Neural cell (in vitro differentiated cells): ENCODE measurements at regions not wholly inside any gene's neighbourhood (a gene's known extent, or its start where the extent isn't known, plus 50 kb on each side); places are given as distances from the start of the nearest gene placed in this dataset.

Experiments
- H2AFZ ChIP-seq: fragments of 200-600, 300-800 bp; sonication (generic), shearing (Covaris generic); 2 replicates; pipeline ENCODE4 v1.6.0; 2014; ENCODE audit warnings: low read depth, mild to moderate bottlenecking, antibody characterized with exemption, low read length, moderate library complexity
- H3F3A ChIP-seq: fragments of 200-600 bp; shearing (Covaris generic); 2 replicates; pipeline ENCODE4 v1.6.1; 2016; ENCODE audit warnings: mild to moderate bottlenecking, moderate library complexity, mixed read lengths, antibody characterized with exemption, low read length; ENCODE audit not compliant: insufficient read depth, poor library complexity, severe bottlenecking
- H3K27ac ChIP-seq: fragments of 200-600, 300-800 bp; sonication (generic), shearing (Covaris generic); 2 replicates; pipeline ENCODE4 v1.5.1; 2014; ENCODE audit warnings: mild to moderate bottlenecking, low read length, moderate library complexity
- H3K27me3 ChIP-seq: fragments of 300-800, 200-600 bp; sonication (generic), shearing (Covaris generic); 2 replicates; pipeline ENCODE4 v1.6.0; 2014; ENCODE audit warnings: mild to moderate bottlenecking, low read depth, low read length, moderate library complexity; ENCODE audit not compliant: insufficient read depth
- H3K36me3 ChIP-seq: fragments of 300-800, 200-600 bp; sonication (generic), shearing (Covaris generic); 2 replicates; pipeline ENCODE4 v1.5.1; 2014; ENCODE audit warnings: mild to moderate bottlenecking, antibody characterized with exemption, low read length, moderate library complexity; ENCODE audit not compliant: insufficient read depth
- H3K4me2 ChIP-seq: fragments of 300-800, 200-600 bp; sonication (generic), shearing (Covaris generic); 2 replicates; pipeline ENCODE4 v1.6.0; 2014; ENCODE audit warnings: mild to moderate bottlenecking, low read length
- H3K4me3 ChIP-seq: fragments of 300-800, 200-600 bp; sonication (generic), shearing (Covaris generic); 2 replicates; pipeline ENCODE4 v1.5.1; 2014; ENCODE audit warnings: mild to moderate bottlenecking, low read length, moderate library complexity
- H3K79me2 ChIP-seq: fragments of 200-600 bp; shearing (Covaris generic); replicated peaks from 2 replicates; pipeline ENCODE4 v1.6.0; 2014; ENCODE audit warnings: mild to moderate bottlenecking, low read length, moderate library complexity; ENCODE audit not compliant: insufficient read depth
- H3K9ac ChIP-seq: fragments of 300-800, 200-600 bp; sonication (generic), shearing (Covaris generic); 2 replicates; pipeline ENCODE4 v1.6.1; 2016; ENCODE audit warnings: mild to moderate bottlenecking, low read length, mixed read lengths
- H3K9me2 ChIP-seq: fragments of 200-600 bp; shearing (Covaris generic); 2 replicates; pipeline ENCODE4 v1.6.1; 2016; ENCODE audit warnings: mild to moderate bottlenecking, low read length, mixed read lengths; ENCODE audit not compliant: insufficient read depth
- H3K9me3 ChIP-seq: fragments of 200-600, 300-800 bp; sonication (generic), shearing (Covaris generic); 2 replicates; pipeline ENCODE4 v1.6.1; 2016; ENCODE audit warnings: mild to moderate bottlenecking, mixed run types, low read length, moderate library complexity, mixed read lengths
- H4K20me1 ChIP-seq: fragments of 200-600 bp; shearing (Covaris generic); 2 replicates; pipeline ENCODE4 v1.6.1; 2016; ENCODE audit warnings: mild to moderate bottlenecking, mixed run types; ENCODE audit not compliant: insufficient read depth
- EP300 ChIP-seq: fragments of 450-650 bp; conservative IDR thresholded peaks from 2 replicates; pipeline ENCODE4 v1.6.1; 2014; ENCODE audit warnings: antibody characterized with exemption, mild to moderate bottlenecking, moderate library complexity; ENCODE audit not compliant: poor library complexity, severe bottlenecking
- EZH2 ChIP-seq: fragments of 200-600, 300-800 bp; shearing (Covaris generic), sonication (generic); IDR thresholded peaks from 2 replicates; pipeline ENCODE4 v1.6.1; 2014; ENCODE audit warnings: antibody characterized with exemption, low read length, borderline replicate concordance, mild to moderate bottlenecking; ENCODE audit not compliant: insufficient read depth, poor library complexity, severe bottlenecking
- MXI1 ChIP-seq: fragments of 450-650 bp; conservative IDR thresholded peaks from 2 replicates; pipeline ENCODE4 v1.6.1; 2014; ENCODE audit warnings: antibody characterized with exemption, mild to moderate bottlenecking; ENCODE audit not compliant: poor library complexity, severe bottlenecking
- POLR2AphosphoS5 ChIP-seq: IDR thresholded peaks from 2 replicates; pipeline ENCODE4 v1.6.1; 2012
- RAD21 ChIP-seq: fragments of 450-650 bp; conservative IDR thresholded peaks from 2 replicates; pipeline ENCODE4 v1.6.1; 2014; ENCODE audit warnings: antibody characterized with exemption, mild to moderate bottlenecking, moderate library complexity
- SMC3 ChIP-seq: fragments of 450-650 bp; conservative IDR thresholded peaks from 2 replicates; pipeline ENCODE4 v1.6.1; 2014; ENCODE audit warnings: antibody characterized with exemption, mild to moderate bottlenecking, moderate library complexity; ENCODE audit not compliant: poor library complexity
- TAF1 ChIP-seq: IDR thresholded peaks from 2 replicates; pipeline ENCODE4 v1.6.1; 2012; ENCODE audit warnings: low read depth
- TF ChIP-seq, protein P1 (sequence below): IDR thresholded peaks from 2 replicates; pipeline ENCODE4 v1.6.1; 2012; ENCODE audit warnings: borderline replicate concordance
- TF ChIP-seq, protein P2 (sequence below): fragments of 450-650 bp; IDR thresholded peaks from 2 replicates; pipeline ENCODE4 v1.5.1; 2014; ENCODE audit warnings: antibody characterized with exemption, mild to moderate bottlenecking, moderate library complexity; ENCODE audit not compliant: poor library complexity, severe bottlenecking

DNA sequence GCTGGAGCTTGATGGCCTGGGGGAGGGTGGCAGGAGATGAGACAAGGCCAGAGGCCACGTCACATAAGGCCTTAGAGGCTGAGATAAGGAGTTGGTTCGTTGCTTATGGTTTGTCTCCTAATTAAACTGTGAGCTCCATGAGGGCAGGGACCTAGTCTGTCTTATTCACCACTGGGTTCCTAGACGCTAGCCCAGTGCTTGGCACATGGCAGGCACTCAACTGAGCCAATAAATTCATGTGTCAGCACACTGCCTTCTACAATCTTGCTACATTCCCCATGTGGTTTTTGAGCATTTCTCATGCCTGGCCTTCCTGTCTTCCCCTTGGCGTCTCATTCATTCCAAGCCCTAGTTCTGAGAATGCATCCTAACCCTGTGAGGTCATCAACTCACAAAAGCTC is 92.5 kb upstream of the MED13L start:
- Histone ChIP-seq H3F3A (no peaks in the 10 kb centered on the region), H3K27ac (no peak overlapping the region), H3K9me3 (no peaks in the 10 kb centered on the region), H3K9me2 (no peaks in the 10 kb centered on the region), H2AFZ (no peak overlapping the region), H3K79me2 (no peaks in the 10 kb centered on the region), H3K27me3 (no peaks in the 10 kb centered on the region), H3K36me3 (no peaks in the 10 kb centered on the region), H4K20me1 (no peaks in the 10 kb centered on the region), H3K4me3 (no peak overlapping the region), H3K9ac (no peak overlapping the region), H3K4me2 (no peak overlapping the region)
- TF ChIP-seq SMC3, result no peak
- TF ChIP-seq POLR2AphosphoS5, result no peak
- TF ChIP-seq RAD21, result no peak
- TF ChIP-seq, protein P1, sequence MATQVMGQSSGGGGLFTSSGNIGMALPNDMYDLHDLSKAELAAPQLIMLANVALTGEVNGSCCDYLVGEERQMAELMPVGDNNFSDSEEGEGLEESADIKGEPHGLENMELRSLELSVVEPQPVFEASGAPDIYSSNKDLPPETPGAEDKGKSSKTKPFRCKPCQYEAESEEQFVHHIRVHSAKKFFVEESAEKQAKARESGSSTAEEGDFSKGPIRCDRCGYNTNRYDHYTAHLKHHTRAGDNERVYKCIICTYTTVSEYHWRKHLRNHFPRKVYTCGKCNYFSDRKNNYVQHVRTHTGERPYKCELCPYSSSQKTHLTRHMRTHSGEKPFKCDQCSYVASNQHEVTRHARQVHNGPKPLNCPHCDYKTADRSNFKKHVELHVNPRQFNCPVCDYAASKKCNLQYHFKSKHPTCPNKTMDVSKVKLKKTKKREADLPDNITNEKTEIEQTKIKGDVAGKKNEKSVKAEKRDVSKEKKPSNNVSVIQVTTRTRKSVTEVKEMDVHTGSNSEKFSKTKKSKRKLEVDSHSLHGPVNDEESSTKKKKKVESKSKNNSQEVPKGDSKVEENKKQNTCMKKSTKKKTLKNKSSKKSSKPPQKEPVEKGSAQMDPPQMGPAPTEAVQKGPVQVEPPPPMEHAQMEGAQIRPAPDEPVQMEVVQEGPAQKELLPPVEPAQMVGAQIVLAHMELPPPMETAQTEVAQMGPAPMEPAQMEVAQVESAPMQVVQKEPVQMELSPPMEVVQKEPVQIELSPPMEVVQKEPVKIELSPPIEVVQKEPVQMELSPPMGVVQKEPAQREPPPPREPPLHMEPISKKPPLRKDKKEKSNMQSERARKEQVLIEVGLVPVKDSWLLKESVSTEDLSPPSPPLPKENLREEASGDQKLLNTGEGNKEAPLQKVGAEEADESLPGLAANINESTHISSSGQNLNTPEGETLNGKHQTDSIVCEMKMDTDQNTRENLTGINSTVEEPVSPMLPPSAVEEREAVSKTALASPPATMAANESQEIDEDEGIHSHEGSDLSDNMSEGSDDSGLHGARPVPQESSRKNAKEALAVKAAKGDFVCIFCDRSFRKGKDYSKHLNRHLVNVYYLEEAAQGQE, result no peak
- no peak for TF ChIP-seq MXI1
- TF ChIP-seq TAF1, result no peak
- no peak for TF ChIP-seq EP300
- TF ChIP-seq EZH2, result no peak
- TF ChIP-seq, protein P2, sequence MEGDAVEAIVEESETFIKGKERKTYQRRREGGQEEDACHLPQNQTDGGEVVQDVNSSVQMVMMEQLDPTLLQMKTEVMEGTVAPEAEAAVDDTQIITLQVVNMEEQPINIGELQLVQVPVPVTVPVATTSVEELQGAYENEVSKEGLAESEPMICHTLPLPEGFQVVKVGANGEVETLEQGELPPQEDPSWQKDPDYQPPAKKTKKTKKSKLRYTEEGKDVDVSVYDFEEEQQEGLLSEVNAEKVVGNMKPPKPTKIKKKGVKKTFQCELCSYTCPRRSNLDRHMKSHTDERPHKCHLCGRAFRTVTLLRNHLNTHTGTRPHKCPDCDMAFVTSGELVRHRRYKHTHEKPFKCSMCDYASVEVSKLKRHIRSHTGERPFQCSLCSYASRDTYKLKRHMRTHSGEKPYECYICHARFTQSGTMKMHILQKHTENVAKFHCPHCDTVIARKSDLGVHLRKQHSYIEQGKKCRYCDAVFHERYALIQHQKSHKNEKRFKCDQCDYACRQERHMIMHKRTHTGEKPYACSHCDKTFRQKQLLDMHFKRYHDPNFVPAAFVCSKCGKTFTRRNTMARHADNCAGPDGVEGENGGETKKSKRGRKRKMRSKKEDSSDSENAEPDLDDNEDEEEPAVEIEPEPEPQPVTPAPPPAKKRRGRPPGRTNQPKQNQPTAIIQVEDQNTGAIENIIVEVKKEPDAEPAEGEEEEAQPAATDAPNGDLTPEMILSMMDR, result no peak

DNA sequence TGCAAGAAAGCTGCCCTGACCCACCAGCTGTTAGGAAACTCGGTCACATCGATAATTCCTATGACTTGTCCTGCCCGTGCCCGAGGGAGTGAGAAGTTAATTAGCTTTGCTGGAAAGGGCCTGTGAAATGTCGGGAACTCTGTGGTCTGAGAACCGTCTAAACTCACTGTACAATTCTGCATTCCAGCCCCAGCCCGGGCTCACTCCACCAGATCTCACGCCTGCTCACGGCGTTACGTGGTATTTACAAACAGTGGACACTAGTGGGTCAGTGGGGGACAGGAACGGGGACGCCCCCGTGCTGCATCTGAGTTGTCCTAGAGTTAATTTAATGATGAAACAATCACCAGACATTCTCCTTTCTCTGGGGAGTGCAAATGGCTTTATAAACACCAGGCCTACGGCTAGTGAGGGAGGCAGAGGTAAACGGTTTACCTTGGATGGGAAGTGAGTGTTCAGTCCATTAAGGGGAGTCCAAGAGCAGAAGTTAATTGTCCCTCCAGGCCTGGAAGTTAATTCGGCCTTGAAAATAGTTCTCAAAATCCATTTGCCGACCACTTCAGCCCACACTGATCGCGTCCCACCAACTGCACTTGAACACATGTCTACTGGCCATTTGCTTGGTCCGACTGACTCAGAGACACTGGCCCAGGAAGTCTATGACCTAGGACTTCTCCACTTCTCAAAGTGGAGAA is 93.5 kb upstream of the MED13L start:
- no peaks in the 10 kb centered on the region for H4K20me1 ChIP-seq
- H2AFZ ChIP-seq, result no peak overlapping the region

More for the DNA sequence above, 93.5 kb upstream of the MED13L start:
- Histone ChIP-seq H3K36me3 (no peaks in the 10 kb centered on the region), H3K9ac (no peak overlapping the region), H3K79me2 (no peaks in the 10 kb centered on the region), H3K9me3 (no peaks in the 10 kb centered on the region), H3K4me3 (no peak overlapping the region), H3K27ac (no peak overlapping the region), H3K4me2 (no peak overlapping the region), H3K9me2 (no peaks in the 10 kb centered on the region), H3K27me3 (no peaks in the 10 kb centered on the region), H3F3A (no peaks in the 10 kb centered on the region)
- TF ChIP-seq, protein P2, result no peak
- no peak for TF ChIP-seq SMC3
- no peak for TF ChIP-seq EP300
- no peak for TF ChIP-seq RAD21
- TF ChIP-seq, protein P1, result no peak
- TF ChIP-seq TAF1, result no peak
- TF ChIP-seq EZH2, result no peak
- no peak for TF ChIP-seq POLR2AphosphoS5
- no peak for TF ChIP-seq MXI1
